ENCODE measurements at regions not wholly inside any gene's neighbourhood (a gene's known extent, or its start where the extent isn't known, plus 50 kb on each side); places are given as distances from the start of the nearest gene placed in this dataset.

- TF ChIP-seq POLR2A (IDR thresholded peaks at IDR 0.05; ENCODE audit: low read depth, low read length) (no peak), EZH2 (IDR thresholded peaks at IDR 0.05; ENCODE audit: borderline replicate concordance, control insufficient read depth, low read depth, low read length) (no peak), FOS (IDR thresholded peaks at IDR 0.05; ENCODE audit: borderline replicate concordance, extremely low read depth, insufficient read length) (no peak), POLR2AphosphoS5 (IDR thresholded peaks at IDR 0.05; ENCODE audit: low read length) (no peak), MEF2B (IDR thresholded peaks at IDR 0.05; ENCODE audit: partially characterized antibody, poor library complexity, severe bottlenecking) (no peak)
- TF ChIP-seq, protein P1, sequence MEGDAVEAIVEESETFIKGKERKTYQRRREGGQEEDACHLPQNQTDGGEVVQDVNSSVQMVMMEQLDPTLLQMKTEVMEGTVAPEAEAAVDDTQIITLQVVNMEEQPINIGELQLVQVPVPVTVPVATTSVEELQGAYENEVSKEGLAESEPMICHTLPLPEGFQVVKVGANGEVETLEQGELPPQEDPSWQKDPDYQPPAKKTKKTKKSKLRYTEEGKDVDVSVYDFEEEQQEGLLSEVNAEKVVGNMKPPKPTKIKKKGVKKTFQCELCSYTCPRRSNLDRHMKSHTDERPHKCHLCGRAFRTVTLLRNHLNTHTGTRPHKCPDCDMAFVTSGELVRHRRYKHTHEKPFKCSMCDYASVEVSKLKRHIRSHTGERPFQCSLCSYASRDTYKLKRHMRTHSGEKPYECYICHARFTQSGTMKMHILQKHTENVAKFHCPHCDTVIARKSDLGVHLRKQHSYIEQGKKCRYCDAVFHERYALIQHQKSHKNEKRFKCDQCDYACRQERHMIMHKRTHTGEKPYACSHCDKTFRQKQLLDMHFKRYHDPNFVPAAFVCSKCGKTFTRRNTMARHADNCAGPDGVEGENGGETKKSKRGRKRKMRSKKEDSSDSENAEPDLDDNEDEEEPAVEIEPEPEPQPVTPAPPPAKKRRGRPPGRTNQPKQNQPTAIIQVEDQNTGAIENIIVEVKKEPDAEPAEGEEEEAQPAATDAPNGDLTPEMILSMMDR (IDR thresholded peaks at IDR 0.05 in 2 of 3, conservative IDR thresholded peaks at IDR 0.05 in 1 of 3; ENCODE audit: control insufficient read depth in 2 of 3, extremely low read depth in 1 of 3, insufficient read depth in 1 of 3, low read depth in 3 of 3, low read length in 3 of 3) = no peak
Observed at GRCh38 chr16:86217001-86217890, 293.1 kb upstream of the FOXF1 start.

Data from GM12878 (cell line).